ENCODE measurements at regions not wholly inside any gene's neighbourhood (a gene's known extent, or its start where the extent isn't known, plus 50 kb on each side); places are given as distances from the start of the nearest gene placed in this dataset.

DNA sequence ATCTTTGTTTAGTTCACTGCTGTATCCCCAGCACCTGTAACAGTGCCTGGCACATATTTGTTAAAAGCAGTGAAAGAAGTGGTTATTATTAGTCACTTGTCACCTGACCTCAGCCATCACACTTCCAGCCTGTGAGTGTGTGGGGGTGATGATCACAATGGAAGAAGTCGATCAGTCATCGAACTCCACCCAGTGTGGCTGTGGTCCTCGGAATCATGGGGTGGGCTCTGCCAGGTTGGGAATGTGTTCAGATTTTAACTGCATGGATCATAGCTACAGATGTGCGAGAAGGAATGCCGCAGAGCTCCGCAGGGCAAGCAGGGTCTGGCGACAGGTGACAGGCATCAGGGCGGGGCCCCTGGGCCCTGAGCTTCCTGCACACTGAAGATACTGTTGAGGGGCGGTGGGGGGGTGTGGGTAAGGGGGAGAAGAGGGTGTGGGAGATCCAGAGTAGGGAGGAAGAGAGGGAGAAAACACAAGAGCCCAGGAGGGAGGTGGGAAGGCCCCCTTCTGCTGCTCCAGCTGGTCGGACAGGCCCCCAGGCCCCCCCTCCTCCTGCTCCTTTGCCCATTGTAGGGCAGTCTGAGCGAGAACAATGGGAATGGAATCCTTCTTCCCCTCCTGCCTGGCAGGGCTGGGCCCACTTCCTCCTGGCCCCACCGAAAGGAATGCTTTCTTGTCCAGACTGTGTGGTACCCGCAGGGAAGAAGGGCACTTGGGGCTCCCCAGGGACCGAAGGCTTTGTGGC lies 89.6 kb downstream of the SPRY4 start:
- no peak for TF ChIP-seq CSDC2 (CRISPR knock-in tag; IDR thresholded peaks at IDR 0.05)
- TF ChIP-seq ZNF8 (CRISPR knock-in tag; IDR thresholded peaks at IDR 0.05): no peak
- no peak for TF ChIP-seq BACH2 (CRISPR knock-in tag; IDR thresholded peaks at IDR 0.05; ENCODE audit: borderline replicate concordance)

All from SK-N-SH treated with all-trans-retinoic acid at 6 μM for 48 hours (cell line).